Common myeloid progenitor, CD34-positive (primary cell): ENCODE measurements at regions not wholly inside any gene's neighbourhood (a gene's known extent, or its start where the extent isn't known, plus 50 kb on each side); places are given as distances from the start of the nearest gene placed in this dataset.

Experiments
- CTCF ChIA-PET: fragments of 350-600 bp; sonication (Branson Sonifier 250); formaldehyde crosslinking; loops from one replicate; lab custom pipeline; 2021; ENCODE audit warnings: antibody characterized with exemption; lab: Charles Lee
- POLR2A ChIA-PET: fragments of 350-600 bp; sonication (Branson Sonifier 250); formaldehyde crosslinking; loops from one replicate; lab custom pipeline; 2021; ENCODE audit warnings: antibody characterized with exemption; lab: Charles Lee
- DNase-seq, 3 donors: peaks; one replicate each; pipeline versions ENCODE4 v3.0.0 to v3.0.0-alpha.2; 2013
- H3K27ac ChIP-seq, 2 experiments: 1 replicate in 1 of 2; 2 replicates in 1 of 2; pipeline ENCODE4 v1.7.0; 2013; ENCODE audit warnings: inconsistent platforms in 2 of 2, low read length in 2 of 2, mild to moderate bottlenecking in 2 of 2, low read depth in 1 of 2, moderate library complexity in 1 of 2; ENCODE audit not compliant: severe bottlenecking in 2 of 2, insufficient read depth in 1 of 2, poor library complexity in 1 of 2
- H3K27me3 ChIP-seq, 5 experiments: replicated peaks in 2 of 5; 1 replicate in 3 of 5; 2 replicates in 2 of 5; pipeline versions ENCODE4 v1.6.1 to v1.7.0; 2013; ENCODE audit warnings: low read length in 4 of 5, mild to moderate bottlenecking in 2 of 5, moderate library complexity in 2 of 5, inconsistent platforms in 1 of 5; ENCODE audit not compliant: insufficient read depth in 5 of 5, control insufficient read depth in 4 of 5
- H3K36me3 ChIP-seq, 4 experiments: 1 replicate in 2 of 4; 2 replicates in 2 of 4; pipeline versions ENCODE4 v1.6.1 to v1.7.0; 2013; ENCODE audit warnings: low read length in 3 of 4, control low read depth in 1 of 4, mild to moderate bottlenecking in 1 of 4; ENCODE audit not compliant: control insufficient read depth in 4 of 4, insufficient read depth in 4 of 4
- H3K4me1 ChIP-seq, 4 experiments: 1 replicate in 3 of 4; 2 replicates in 1 of 4; pipeline versions ENCODE4 v1.6.1 to v1.7.1; 2013; ENCODE audit warnings: low read length in 3 of 4, mild to moderate bottlenecking in 3 of 4, control low read depth in 1 of 4, inconsistent platforms in 1 of 4, moderate library complexity in 1 of 4; ENCODE audit not compliant: control insufficient read depth in 4 of 4, insufficient read depth in 4 of 4; ENCODE audit errors: control extremely low read depth in 1 of 4
- H3K4me3 ChIP-seq, 7 experiments: 1 replicate in 4 of 7; 2 replicates in 3 of 7; pipeline versions ENCODE4 v1.5.1 to v1.7.0; 2013; ENCODE audit warnings: mild to moderate bottlenecking in 7 of 7, low read length in 6 of 7, moderate library complexity in 6 of 7, inconsistent platforms in 2 of 7, low read depth in 2 of 7, control low read depth in 1 of 7; ENCODE audit not compliant: insufficient read depth in 4 of 7, control insufficient read depth in 1 of 7; ENCODE audit errors: extremely low read depth in 1 of 7
- H3K9me3 ChIP-seq, 5 experiments: 1 replicate in 4 of 5; 2 replicates in 1 of 5; pipeline versions ENCODE4 v1.6.1 to v1.7.1; 2013; ENCODE audit warnings: low read length in 4 of 5, mild to moderate bottlenecking in 2 of 5, inconsistent platforms in 1 of 5, low read depth in 1 of 5, moderate library complexity in 1 of 5; ENCODE audit not compliant: control insufficient read depth in 4 of 5, insufficient read depth in 2 of 5; ENCODE audit errors: control extremely low read depth in 1 of 5
- WGBS: methylation state at CpG from one replicate; pipeline ENCODE4 v1.1.5; 2013; ENCODE audit not compliant: insufficient coverage; 5-methylcytosine and 5-hydroxymethylcytosine counted together

DNA sequence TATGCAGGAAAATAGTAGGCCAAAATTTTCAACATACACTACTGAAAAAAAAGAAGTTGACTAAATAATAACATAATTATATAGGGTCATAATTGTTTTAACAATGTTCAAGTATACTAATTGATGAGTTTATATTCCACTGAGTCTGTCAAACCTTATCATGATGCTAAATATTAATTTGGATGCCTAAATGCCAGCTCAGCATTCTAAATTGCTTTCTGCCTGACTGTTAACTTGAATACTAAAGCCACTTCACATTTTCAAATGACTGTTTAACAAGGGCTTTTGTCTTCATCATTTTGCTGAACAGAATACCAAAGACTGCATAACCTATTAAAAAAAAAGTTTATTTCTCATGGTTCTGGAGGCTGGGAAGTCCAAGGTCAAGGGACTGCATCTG lies 232.8 kb downstream of the DOK5 start:
- Histone ChIP-seq H3K4me3 (no peak overlapping the region), H3K27ac (no peak overlapping the region), H3K27me3 (peaks cover 0 to 2% (median 2%) of the 10 kb centered on the region in 5 experiments), H3K9me3 (no peaks in the 10 kb centered on the region), H3K4me1 (no peaks in the 10 kb centered on the region), H3K36me3 (no peaks in the 10 kb centered on the region)
- DNase-seq: no peak
- POLR2A ChIA-PET: no interaction called here
- CTCF ChIA-PET: no interaction called here

DNA sequence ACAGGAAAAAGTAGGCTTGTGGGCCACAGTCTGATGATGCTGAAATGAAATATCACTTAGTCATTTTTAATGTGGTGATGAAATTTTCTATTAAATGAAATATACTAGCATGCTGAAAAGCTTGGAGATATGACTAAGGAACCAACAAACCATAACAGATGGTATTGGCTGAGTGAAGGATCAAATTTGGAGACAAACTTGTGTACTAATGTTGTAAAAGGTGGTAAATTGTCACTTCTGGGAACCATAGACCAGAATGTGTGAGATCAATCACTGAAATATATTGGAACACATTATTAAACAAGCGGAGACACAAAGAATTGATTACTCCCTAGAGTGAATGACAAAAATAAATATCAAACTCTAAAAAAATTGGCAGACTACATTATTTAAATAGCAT lies 232.4 kb downstream of the DOK5 start:
- no peaks in the 10 kb centered on the region for H3K9me3 ChIP-seq
- WGBS: no CpG with 5 or more reads among the region's 1 CpG
- no peaks in the 10 kb centered on the region for H3K36me3 ChIP-seq
- no peak for DNase-seq
- no peak overlapping the region for H3K27ac ChIP-seq
- CTCF ChIA-PET: no interaction called here
- no peaks in the 10 kb centered on the region for H3K4me1 ChIP-seq
- peaks cover 0 to 2% (median 0%) of the 10 kb centered on the region in 5 experiments for H3K27me3 ChIP-seq
- POLR2A ChIA-PET: no interaction called here
- no peak overlapping the region for H3K4me3 ChIP-seq

DNA sequence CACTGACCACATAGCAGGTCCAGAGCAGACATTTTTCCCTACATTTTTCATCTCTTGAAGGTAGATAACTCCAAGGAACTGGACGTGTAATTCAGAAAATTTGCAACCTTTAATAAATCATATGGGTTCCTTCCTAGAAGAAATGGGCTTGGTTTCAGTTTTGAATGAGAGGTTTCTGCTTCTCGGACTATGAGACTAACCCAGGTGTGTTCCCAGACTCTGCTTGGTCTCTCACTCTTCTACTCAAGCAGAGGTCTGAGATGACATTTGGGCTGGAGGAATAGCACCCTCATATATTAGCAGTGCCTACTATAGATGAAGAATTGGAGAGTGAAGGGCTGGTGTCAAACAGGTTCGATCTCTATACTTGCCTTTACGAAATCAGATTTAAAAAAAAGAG lies 231.2 kb downstream of the DOK5 start:
- ChIA-PET CTCF (no interaction called here), POLR2A (no interaction called here)
- H3K36me3 ChIP-seq: no peaks in the 10 kb centered on the region
- WGBS: 100% methylated on average over 1 of the region's 4 CpGs
- no peak overlapping the region for H3K4me3 ChIP-seq
- DNase-seq: no peak
- H3K27me3 ChIP-seq: peaks cover 0 to 2% (median 2%) of the 10 kb centered on the region in 5 experiments
- H3K27ac ChIP-seq: no peak overlapping the region
- H3K9me3 ChIP-seq: no peaks in the 10 kb centered on the region
- no peaks in the 10 kb centered on the region for H3K4me1 ChIP-seq

DNA sequence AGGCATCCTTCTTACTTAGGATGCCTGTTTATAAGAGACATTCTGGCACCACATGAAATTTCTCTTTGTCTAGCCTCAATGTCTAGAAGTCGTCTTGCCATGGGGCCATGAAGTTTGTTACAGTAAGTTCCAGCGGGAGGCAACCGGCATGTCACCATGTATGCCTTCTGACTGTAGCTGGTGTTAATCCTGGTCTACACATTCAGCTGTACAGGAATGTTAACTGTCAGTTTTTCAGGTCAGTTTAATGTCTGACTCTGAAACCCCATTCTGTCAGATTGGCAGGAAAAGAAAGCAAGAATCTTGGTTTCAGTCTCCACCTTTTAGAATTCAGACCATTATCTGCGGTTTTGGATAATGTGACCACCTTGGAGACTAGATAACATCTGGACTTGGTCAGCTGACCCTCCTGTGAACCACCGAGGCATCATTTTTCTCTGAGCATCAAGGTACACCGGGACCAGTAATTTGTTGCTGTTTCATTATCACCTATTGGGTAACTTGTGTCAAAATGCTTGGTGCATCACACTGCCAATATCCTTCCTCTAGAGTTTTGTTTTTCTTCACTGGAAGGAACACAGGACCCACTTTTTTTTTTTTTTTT lies 228.7 kb downstream of the DOK5 start:
- no peaks in the 10 kb centered on the region for H3K36me3 ChIP-seq
- ChIA-PET CTCF (no interaction called here), POLR2A (no interaction called here)
- 96% methylated on average over 6 of the region's 6 CpGs for WGBS
- no peak overlapping the region for H3K4me3 ChIP-seq
- H3K27ac ChIP-seq: no peak overlapping the region
- peaks cover 0 to 2% (median 2%) of the 10 kb centered on the region in 5 experiments for H3K27me3 ChIP-seq
- no peaks in the 10 kb centered on the region for H3K4me1 ChIP-seq
- no peak for DNase-seq
- H3K9me3 ChIP-seq: no peaks in the 10 kb centered on the region
